Kidney capillary endothelial cell (primary cell): ENCODE measurements at regions not wholly inside any gene's neighbourhood (a gene's known extent, or its start where the extent isn't known, plus 50 kb on each side); places are given as distances from the start of the nearest gene placed in this dataset.
"Not testable (repeated sequence)": the region's sequence is repeated elsewhere in the genome, so short reads cannot be mapped to it uniquely, and the experiment has no call there.

Source experiments
- DNase-seq: peaks from one replicate; pipeline ENCODE4 v3.0.0-alpha.2; 2018; ENCODE audit warnings: low spot score

GRCh38 chr2:239746559-239747246 lies 278.4 kb downstream of the NDUFA10 start:
- DNase-seq = no peak

- DNase-seq = no peak
These were observed 279.5 kb downstream of the NDUFA10 start for GRCh38 chr2:239745386-239746227.

DNA sequence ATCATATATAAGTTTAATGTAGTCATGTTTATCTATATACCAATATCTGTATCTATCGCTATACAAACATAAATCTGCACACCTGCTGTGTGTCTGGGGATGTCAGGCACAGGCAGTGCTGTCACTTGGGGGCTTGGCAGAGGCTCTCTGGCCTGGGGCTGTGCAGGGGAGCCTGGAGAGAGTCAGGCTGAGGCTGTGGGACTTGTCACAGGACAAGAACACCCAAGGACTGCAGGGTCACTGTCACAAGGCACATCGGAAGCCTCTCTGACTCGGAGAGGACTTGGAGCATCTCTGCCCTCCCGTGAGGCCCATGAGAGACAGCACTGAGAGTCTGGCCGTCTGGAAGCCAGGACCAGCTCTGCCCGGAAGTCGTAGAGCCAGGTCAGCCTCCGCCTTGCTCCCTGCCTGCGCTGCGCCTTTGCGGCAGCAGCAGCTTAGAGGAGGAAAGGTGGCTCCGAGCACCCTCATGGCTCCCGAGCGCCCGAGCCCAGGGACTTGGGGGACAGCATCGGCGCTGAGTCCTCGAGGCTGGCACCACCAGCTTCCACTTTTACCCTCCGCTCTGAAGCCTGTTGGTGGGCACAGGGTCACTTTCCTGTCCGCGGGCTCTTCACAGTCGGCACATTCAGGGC lies 280.3 kb downstream of the NDUFA10 start:
- no peak for DNase-seq

DNA sequence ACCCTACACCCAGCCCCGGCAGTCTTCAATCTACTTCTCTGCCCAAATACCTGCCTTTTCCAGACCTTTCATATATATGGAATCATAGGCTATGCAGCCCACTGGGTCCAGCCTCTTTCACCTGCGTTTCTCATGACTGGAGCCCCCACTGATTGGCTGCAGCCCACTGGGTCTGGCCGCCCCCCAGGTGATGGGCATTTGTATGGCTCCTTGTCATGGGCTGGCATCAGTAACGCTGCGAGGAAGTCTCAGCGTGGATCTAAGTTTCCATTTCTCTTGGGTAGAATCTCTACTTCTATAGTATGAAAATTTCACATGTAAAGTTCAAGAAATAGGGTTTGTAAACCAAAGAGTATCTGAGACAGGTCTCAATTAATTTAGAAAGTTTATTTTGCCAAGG lies 281.9 kb downstream of the NDUFA10 start:
- DNase-seq = no peak

DNA sequence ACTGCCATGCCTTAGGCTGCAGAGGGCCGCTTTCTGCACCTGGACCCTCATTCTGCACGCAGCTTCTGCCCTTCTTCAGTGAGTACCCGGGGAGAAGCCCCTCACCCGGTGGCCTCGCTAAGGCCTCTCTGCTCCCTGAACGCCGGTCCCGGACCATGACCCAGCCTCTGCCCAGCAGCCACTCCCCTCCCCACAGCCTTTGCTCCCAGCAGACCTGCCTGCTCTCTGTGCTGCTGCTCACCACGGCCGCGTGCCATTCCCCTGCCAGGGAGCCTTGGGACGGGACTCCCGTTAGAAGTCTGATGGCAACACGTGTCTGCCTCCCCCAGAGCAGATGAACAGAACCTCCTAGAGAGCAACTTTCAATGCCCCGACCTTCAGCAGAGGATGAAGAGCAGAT lies 282.8 kb downstream of the NDUFA10 start:
- DNase-seq = no peak

GRCh38 chr2:239739206-239739605 lies 285.9 kb downstream of the NDUFA10 start:
- DNase-seq = no peak

DNA sequence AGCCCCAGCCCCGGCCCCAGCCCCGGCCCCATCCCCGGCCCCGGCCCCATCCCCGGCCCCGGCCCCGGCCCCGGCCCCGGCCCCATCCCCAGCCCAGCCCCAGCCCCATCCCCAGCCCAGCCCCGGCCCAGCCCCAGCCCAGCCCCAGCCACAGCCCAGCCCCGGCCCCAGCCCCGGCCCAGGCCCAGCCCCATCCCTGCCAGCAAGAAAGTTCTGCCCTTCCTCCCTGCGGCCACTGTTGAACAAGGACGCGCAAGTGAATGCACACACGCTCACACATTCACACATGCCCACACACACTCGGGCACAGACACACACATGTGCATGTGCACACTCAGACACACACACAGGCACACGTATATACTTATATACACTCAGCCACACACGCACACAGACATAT lies 287.0 kb downstream of the NDUFA10 start:
- no peak for DNase-seq

GRCh38 chr2:239737144-239737463 lies 288.0 kb downstream of the NDUFA10 start:
- no peak for DNase-seq

DNA sequence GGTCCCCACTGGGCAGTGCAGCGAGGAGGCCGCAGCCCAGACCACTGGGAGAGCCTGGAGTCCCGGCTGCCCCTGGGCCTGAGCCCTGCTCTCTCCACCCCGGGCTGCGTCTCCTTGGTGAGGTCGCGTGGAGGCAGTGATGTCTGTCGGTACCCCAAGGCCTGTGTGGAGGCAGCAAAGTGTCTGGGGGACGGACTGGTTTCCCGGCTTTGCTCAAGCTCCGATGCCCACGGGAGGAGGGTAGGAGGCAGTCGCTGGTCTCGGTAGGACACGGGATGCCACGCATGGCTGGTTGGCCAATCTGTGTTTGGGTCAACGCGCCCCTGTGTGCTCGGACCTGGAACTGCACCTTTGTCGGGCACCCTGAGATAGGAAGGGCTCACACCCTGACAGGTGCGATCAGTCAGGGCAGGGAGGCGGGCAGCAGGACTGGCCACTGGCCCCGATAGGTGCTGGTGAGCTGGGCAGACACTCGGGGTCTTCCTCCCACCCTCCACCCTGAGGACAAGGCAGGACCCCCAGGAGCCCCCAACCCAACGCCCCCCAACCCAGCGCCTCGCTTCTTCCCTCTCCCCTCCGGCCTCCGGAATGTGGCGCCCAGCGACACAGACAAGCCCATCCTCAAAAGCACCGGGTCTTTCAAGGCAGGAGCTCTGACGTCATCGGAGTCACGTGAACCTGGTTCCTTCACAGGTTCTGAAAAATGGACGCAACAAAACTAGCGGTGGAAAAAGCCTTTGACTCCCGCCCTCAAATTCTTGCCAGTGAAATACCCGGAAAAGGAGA lies 288.6 kb downstream of the NDUFA10 start:
- DNase-seq = no peak

DNA sequence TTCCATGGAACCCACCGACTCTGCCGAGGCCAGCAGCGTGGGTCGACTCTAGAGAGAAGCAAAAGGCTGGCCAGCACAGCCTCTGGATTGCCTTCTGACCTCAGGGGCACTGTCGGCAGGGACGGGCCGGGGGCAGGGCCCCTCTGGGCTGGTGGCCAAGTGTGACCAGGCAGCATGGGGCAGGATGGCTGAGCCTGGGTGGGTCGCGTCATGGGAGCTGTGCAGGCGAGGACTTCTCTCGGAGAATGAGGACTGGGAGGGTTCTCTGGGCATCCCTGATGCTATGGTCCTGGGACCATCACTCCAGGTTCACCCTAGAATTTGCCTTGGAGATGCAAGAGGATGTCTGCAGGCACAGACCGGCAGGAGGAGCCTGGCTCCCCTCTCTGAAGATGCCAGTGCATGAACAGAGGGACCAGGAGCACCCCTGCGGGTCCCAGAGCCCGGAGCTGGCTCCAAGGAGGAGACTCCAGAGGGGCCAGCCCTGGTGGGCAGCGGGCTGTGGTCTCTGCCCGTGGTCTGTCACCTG lies 289.2 kb downstream of the NDUFA10 start:
- no peak for DNase-seq

DNA sequence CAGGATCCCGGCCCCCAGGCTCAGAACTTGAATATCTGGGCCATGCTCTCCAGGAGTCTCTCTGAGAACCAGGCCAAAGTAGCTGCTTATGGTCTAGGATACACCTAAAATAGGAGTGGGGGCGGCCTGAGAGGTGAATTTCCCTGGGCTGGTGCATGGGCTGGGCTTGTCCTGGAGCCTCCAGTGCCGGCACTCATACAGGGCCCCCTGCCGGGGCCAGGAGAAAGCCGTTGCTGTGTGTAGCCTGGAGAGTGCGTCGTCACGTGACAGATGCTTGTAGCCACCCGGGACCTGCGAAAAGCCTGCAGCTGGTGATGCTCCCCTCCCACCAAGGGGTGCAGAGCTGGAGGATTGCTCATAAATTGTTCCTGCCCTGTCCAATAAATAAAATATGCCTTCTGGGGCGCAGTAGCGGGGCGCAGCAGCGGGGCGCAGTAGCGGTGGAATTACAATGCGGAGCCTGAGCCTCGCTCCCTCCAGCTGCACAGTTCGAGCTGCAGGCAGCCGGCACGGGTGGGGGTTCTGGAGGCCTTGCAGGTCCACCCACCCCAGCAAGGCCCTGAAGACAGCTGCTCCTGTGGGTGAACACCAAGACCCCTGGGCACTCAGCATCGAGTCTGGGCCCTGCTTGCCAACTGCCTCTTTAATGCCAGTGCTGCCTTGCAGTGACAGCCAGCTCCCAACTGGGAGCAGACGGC lies 289.9 kb downstream of the NDUFA10 start:
- DNase-seq = no peak

DNA sequence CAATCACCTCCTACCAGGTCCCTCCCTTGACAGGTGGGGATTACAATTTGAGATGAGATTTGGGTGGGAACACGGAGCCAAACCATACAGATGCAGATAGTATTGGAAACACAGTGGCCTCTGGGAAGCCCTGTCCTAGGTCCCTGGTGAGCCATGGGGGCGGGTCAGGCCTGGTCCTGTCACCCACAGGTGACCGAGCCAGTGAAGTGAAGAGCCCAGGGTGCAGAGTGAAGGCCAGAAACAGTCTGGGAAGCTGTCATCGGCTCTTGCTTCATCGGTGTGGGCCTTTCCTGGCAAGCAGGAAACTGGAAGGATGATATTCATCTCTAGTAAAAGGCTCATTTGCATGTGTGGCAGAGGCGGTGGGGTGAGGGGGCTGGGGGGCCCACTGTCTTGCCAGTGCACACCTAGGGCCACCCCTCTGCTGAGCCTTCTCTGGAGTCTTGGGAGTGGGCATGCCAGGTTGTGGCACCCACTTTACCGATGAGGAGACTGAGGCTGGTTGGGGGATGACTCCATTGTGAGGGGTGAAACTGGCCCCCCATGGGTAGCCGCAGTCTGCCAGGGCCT lies 290.6 kb downstream of the NDUFA10 start:
- DNase-seq = no peak

DNA sequence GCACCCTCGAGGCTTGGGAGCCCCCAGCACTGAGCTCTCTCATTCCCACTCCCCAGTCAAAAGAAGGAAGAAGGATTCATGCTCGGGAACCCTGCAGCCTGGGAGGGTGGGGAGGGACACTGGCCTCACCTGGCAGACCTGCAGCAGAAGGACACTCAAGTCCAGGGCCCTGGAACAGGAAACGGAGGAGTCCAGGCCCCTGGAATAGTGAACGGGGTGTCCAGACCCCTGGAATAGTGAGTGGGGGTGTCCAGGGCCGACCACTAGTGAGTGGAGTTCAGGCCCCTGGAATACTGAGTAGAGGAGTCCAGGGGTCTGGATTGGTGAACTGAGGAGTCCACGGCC lies 292.5 kb downstream of the NDUFA10 start:
- DNase-seq = no peak

- DNase-seq = no peak
These were observed 293.0 kb downstream of the NDUFA10 start for GRCh38 chr2:239731998-239732665.

GRCh38 chr2:239731422-239731821 lies 293.7 kb downstream of the NDUFA10 start:
- no peak for DNase-seq

DNA sequence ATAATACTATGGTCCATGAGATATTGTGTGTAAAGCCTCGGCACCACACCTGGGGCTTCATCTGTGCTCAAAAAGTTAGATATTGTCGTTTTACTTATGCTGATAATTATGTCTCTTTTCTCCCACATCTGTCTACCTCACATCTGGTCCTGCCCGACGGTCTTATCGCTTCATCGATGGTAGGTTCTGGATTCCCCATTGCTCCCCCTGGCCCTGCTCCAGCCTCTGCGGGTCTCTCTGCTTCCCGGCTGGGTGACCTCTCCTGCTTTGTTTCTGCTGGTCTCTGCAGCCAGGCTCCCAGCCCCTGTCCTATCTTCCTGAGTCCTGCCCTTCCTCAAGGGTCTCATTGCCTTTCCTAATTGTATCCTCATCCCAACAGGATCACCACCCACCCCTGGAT lies 294.2 kb downstream of the NDUFA10 start:
- no peak for DNase-seq

DNA sequence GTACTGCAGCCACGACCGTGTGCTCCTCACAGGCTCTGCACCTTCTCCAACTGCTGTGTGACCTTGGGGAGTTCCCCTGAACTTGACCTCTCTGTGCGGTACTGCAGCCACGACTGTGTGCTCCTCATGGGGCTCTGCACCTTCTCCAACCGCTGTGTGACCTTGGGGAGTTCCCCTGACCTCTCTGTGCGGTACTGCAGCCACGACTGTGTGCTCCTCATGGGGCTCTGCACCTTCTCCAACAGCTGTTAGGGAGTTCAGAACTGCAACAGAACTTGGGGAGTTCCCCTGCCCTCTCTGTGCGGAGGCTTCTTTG lies 294.6 kb downstream of the NDUFA10 start:
- DNase-seq = not testable (repeated sequence)

DNA sequence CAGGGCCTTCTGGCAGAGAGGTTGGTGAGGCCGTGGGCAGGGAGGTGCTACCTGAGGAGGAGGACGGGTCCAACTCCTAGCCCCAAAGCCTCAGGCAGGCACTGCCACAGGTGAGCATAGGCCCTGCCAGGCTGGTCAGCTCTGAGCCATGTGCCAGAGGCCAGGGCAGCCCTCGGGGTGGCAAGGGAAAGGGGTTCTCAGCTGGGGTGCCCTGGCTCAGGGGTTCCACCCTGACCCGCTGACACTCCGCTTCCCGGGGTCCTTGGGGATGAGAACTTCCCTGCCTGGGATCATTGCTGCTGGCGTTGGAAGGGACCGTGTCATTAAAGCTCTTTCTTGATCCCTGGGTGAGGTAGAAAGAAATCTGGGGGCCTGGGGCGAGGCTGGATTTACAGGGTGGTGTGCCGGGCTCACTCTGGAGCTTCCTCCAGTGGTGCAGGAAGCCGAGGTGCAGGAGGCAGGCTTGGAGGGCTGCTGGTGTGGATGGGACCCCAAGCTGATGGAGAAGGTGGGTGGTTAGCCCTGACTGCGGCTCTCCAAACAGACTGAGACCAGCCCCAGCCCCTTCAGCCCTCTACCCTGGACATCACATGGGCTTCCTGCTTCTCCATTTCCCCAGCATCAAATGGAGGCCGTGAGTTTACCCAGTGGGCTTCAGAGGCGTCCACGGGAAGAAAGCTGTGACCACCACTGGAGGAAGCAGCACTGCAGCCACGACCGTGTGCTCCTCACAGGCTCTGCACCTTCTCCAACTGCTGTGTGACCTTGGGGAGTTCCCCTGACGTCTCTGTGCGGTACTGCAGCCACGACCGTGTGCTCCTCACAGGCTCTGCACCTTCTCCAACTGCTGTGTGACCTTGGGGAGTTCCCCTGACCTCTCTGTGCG lies 295.2 kb downstream of the NDUFA10 start:
- DNase-seq = no peak

DNA sequence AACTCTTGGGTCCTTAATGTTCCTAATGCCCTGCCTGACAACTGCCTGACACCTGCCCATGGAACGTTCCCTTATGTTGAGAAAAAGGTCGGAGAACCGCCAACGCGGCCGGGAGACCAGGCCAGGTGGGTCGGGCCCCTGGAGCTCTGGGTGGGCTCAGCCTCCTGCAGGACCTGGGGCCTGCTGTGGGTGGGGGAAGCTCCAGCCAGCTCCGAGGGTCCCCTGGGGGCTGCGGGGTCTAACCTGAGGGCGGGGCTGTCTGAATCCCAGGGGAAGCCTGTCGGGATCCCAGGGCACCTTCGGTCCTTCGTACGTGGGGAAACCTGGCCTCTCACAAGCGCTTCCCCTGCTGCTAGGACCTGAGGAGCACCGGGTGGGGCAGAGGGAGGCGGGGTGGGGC lies 296.0 kb downstream of the NDUFA10 start:
- DNase-seq = no peak

- DNase-seq = no peak
These were observed 296.4 kb downstream of the NDUFA10 start for GRCh38 chr2:239728751-239729150.
